ENCODE measurements at regions not wholly inside any gene's neighbourhood (a gene's known extent, or its start where the extent isn't known, plus 50 kb on each side); places are given as distances from the start of the nearest gene placed in this dataset.

GRCh38 chr6:169894377-169894960 lies 143.0 kb downstream of the ERMARD start:
- H3K4me1 Mint-ChIP-seq (ENCODE audit: low read depth, unreplicated experiment) = peaks cover 3% of the 10 kb centered on the region
- no peak overlapping the region for H2AFZ ChIP-seq (ENCODE audit: low read depth, low read length)
- TF ChIP-seq, protein P1, sequence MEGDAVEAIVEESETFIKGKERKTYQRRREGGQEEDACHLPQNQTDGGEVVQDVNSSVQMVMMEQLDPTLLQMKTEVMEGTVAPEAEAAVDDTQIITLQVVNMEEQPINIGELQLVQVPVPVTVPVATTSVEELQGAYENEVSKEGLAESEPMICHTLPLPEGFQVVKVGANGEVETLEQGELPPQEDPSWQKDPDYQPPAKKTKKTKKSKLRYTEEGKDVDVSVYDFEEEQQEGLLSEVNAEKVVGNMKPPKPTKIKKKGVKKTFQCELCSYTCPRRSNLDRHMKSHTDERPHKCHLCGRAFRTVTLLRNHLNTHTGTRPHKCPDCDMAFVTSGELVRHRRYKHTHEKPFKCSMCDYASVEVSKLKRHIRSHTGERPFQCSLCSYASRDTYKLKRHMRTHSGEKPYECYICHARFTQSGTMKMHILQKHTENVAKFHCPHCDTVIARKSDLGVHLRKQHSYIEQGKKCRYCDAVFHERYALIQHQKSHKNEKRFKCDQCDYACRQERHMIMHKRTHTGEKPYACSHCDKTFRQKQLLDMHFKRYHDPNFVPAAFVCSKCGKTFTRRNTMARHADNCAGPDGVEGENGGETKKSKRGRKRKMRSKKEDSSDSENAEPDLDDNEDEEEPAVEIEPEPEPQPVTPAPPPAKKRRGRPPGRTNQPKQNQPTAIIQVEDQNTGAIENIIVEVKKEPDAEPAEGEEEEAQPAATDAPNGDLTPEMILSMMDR (IDR thresholded peaks at IDR 0.05; ENCODE audit: insufficient read depth, low read depth, low read length) = no peak
- no peak for TF ChIP-seq EZH2 (IDR thresholded peaks at IDR 0.05; ENCODE audit: insufficient read depth, low read length)
- DNase-seq (ENCODE audit: low read depth) = no peak
- H3K27me3 Mint-ChIP-seq (ENCODE audit: low read depth, unreplicated experiment) = peaks cover 36% of the 10 kb centered on the region
- H3K36me3 Mint-ChIP-seq (ENCODE audit: low read depth, unreplicated experiment) = peaks cover 2% of the 10 kb centered on the region
- no peaks in the 10 kb centered on the region for H3K27me3 ChIP-seq (ENCODE audit: insufficient read depth, low read length)
- no peaks in the 10 kb centered on the region for H3K4me1 ChIP-seq (ENCODE audit: insufficient read depth, low read length)
- H3K4me2 ChIP-seq (ENCODE audit: low read length) = no peak overlapping the region
- H3K27ac Mint-ChIP-seq (ENCODE audit: unreplicated experiment) = no peak overlapping the region
- no peak overlapping the region for H3K9ac ChIP-seq (ENCODE audit: low read length)
- no peak overlapping the region for H3K4me3 Mint-ChIP-seq (ENCODE audit: unreplicated experiment)
- H3K9me3 Mint-ChIP-seq (ENCODE audit: unreplicated experiment) = peaks cover 18% of the 10 kb centered on the region
- no peaks in the 10 kb centered on the region for H4K20me1 ChIP-seq (ENCODE audit: insufficient read depth, low read length)
- no peak overlapping the region for H3K27ac ChIP-seq (ENCODE audit: low read depth, low read length)
- FAIRE-seq = no peak
- H3K36me3 ChIP-seq (ENCODE audit: insufficient read depth, low read length) = no peaks in the 10 kb centered on the region
- peaks cover 20% of the 10 kb centered on the region for H3K9me3 ChIP-seq (ENCODE audit: insufficient read depth, low read depth, low read length)
- H3K4me3 ChIP-seq (ENCODE audit: insufficient read depth, low read depth, low read length) = no peak overlapping the region
- H3K79me2 ChIP-seq (ENCODE audit: insufficient read depth, low read length) = no peaks in the 10 kb centered on the region

DNA sequence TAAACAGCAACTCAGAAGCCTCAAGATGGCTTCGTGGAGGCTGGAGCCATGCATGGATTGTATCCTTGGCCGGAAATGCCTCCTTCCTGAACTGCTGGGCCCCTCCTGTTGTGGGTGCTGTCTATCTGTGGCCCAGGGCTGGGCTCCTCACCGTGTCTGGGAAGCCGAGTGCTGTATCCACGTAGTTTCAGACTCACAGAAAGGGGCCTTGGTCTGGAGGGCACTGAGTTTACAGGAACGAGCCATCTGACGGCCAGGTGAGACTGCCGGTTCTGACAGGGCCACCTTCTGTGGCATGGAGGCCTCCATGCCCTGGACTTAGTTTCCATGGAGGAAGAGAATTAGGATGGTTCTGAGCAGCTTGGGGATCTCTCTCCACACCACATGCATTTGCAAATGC lies 142.2 kb downstream of the ERMARD start:
- Mint-ChIP-seq H3K9me3 (ENCODE audit: unreplicated experiment) (peaks cover 18% of the 10 kb centered on the region), H3K36me3 (ENCODE audit: low read depth, unreplicated experiment) (peaks cover 2% of the 10 kb centered on the region), H3K27ac (ENCODE audit: unreplicated experiment) (no peak overlapping the region), H3K27me3 (ENCODE audit: low read depth, unreplicated experiment) (peaks cover 43% of the 10 kb centered on the region), H3K4me1 (ENCODE audit: low read depth, unreplicated experiment) (peaks cover 2% of the 10 kb centered on the region), H3K4me3 (ENCODE audit: unreplicated experiment) (no peak overlapping the region)
- Histone ChIP-seq H3K27ac (ENCODE audit: low read depth, low read length) (no peak overlapping the region), H3K9me3 (ENCODE audit: insufficient read depth, low read depth, low read length) (peaks cover 20% of the 10 kb centered on the region), H2AFZ (ENCODE audit: low read depth, low read length) (no peak overlapping the region), H3K4me2 (ENCODE audit: low read length) (no peak overlapping the region), H3K9ac (ENCODE audit: low read length) (no peak overlapping the region), H3K79me2 (ENCODE audit: insufficient read depth, low read length) (no peaks in the 10 kb centered on the region), H4K20me1 (ENCODE audit: insufficient read depth, low read length) (no peaks in the 10 kb centered on the region), H3K36me3 (ENCODE audit: insufficient read depth, low read length) (no peaks in the 10 kb centered on the region), H3K4me3 (ENCODE audit: insufficient read depth, low read depth, low read length) (no peak overlapping the region), H3K4me1 (ENCODE audit: insufficient read depth, low read length) (no peaks in the 10 kb centered on the region), H3K27me3 (ENCODE audit: insufficient read depth, low read length) (no peaks in the 10 kb centered on the region)
- FAIRE-seq (no peak), DNase-seq (ENCODE audit: low read depth) (no peak)
- TF ChIP-seq, protein P1 (IDR thresholded peaks at IDR 0.05; ENCODE audit: insufficient read depth, low read depth, low read length) = no peak
- no peak for TF ChIP-seq EZH2 (IDR thresholded peaks at IDR 0.05; ENCODE audit: insufficient read depth, low read length)

- Mint-ChIP-seq H3K9me3 (ENCODE audit: unreplicated experiment) (peaks cover 9% of the 10 kb centered on the region), H3K27me3 (ENCODE audit: low read depth, unreplicated experiment) (peaks cover 55% of the 10 kb centered on the region), H3K27ac (ENCODE audit: unreplicated experiment) (no peak overlapping the region), H3K36me3 (ENCODE audit: low read depth, unreplicated experiment) (peaks cover 2% of the 10 kb centered on the region), H3K4me3 (ENCODE audit: unreplicated experiment) (no peak overlapping the region), H3K4me1 (ENCODE audit: low read depth, unreplicated experiment) (no peaks in the 10 kb centered on the region)
- Histone ChIP-seq H4K20me1 (ENCODE audit: insufficient read depth, low read length) (no peaks in the 10 kb centered on the region), H3K36me3 (ENCODE audit: insufficient read depth, low read length) (no peaks in the 10 kb centered on the region), H2AFZ (ENCODE audit: low read depth, low read length) (no peak overlapping the region), H3K4me2 (ENCODE audit: low read length) (no peak overlapping the region), H3K27ac (ENCODE audit: low read depth, low read length) (no peak overlapping the region), H3K4me3 (ENCODE audit: insufficient read depth, low read depth, low read length) (no peak overlapping the region), H3K9me3 (ENCODE audit: insufficient read depth, low read depth, low read length) (peaks cover 13% of the 10 kb centered on the region), H3K4me1 (ENCODE audit: insufficient read depth, low read length) (no peaks in the 10 kb centered on the region), H3K9ac (ENCODE audit: low read length) (no peak overlapping the region), H3K27me3 (ENCODE audit: insufficient read depth, low read length) (no peaks in the 10 kb centered on the region), H3K79me2 (ENCODE audit: insufficient read depth, low read length) (no peaks in the 10 kb centered on the region)
- FAIRE-seq (no peak), DNase-seq (ENCODE audit: low read depth) (no peak)
- no peak for TF ChIP-seq EZH2 (IDR thresholded peaks at IDR 0.05; ENCODE audit: insufficient read depth, low read length)
- TF ChIP-seq, protein P1 (IDR thresholded peaks at IDR 0.05; ENCODE audit: insufficient read depth, low read depth, low read length) = no peak
Observed at GRCh38 chr6:169891846-169892245, 140.4 kb downstream of the ERMARD start.

All from astrocyte (in vitro differentiated cells and primary cell).